ENCODE measurements at regions not wholly inside any gene's neighbourhood (a gene's known extent, or its start where the extent isn't known, plus 50 kb on each side); places are given as distances from the start of the nearest gene placed in this dataset.

GRCh38 chr7:126185959-126186580 is 1066.7 kb downstream of the GRM8 start:
- Histone ChIP-seq H3K9me3 (ENCODE audit: control extremely low read depth in 1 of 5, control insufficient read depth in 4 of 5, insufficient read depth in 2 of 5, low read depth in 1 of 5, low read length in 4 of 5) (peaks cover 0 to 1% (median 0%) of the 10 kb centered on the region in 5 experiments), H3K4me3 (ENCODE audit: control insufficient read depth in 1 of 7, extremely low read depth in 1 of 7, insufficient read depth in 4 of 7, low read depth in 2 of 7, low read length in 6 of 7) (no peak overlapping the region), H3K36me3 (ENCODE audit: control insufficient read depth in 4 of 4, insufficient read depth in 4 of 4, low read length in 3 of 4) (no peaks in the 10 kb centered on the region), H3K4me1 (ENCODE audit: control extremely low read depth in 1 of 4, control insufficient read depth in 4 of 4, insufficient read depth in 4 of 4, low read length in 3 of 4) (no peaks in the 10 kb centered on the region), H3K27me3 (replicated peaks in 2 of 5; ENCODE audit: control insufficient read depth in 4 of 5, insufficient read depth in 5 of 5, low read length in 4 of 5) (no peaks in the 10 kb centered on the region), H3K27ac (ENCODE audit: insufficient read depth in 1 of 2, low read depth in 1 of 2, low read length in 2 of 2, poor library complexity in 1 of 2, severe bottlenecking in 2 of 2) (no peak overlapping the region)
- no peak for DNase-seq
- ChIA-PET POLR2A (no interaction called here), CTCF (no interaction called here)
- WGBS (ENCODE audit: insufficient coverage): 70% methylated on average over 5 of the region's 7 CpGs

GRCh38 chr7:126179916-126180315 is 1072.8 kb downstream of the GRM8 start:
- Histone ChIP-seq H3K9me3 (ENCODE audit: control extremely low read depth in 1 of 5, control insufficient read depth in 4 of 5, insufficient read depth in 2 of 5, low read depth in 1 of 5, low read length in 4 of 5) (no peaks in the 10 kb centered on the region), H3K36me3 (ENCODE audit: control insufficient read depth in 4 of 4, insufficient read depth in 4 of 4, low read length in 3 of 4) (no peaks in the 10 kb centered on the region), H3K27me3 (replicated peaks in 2 of 5; ENCODE audit: control insufficient read depth in 4 of 5, insufficient read depth in 5 of 5, low read length in 4 of 5) (no peaks in the 10 kb centered on the region), H3K4me3 (ENCODE audit: control insufficient read depth in 1 of 7, extremely low read depth in 1 of 7, insufficient read depth in 4 of 7, low read depth in 2 of 7, low read length in 6 of 7) (no peak overlapping the region), H3K4me1 (ENCODE audit: control extremely low read depth in 1 of 4, control insufficient read depth in 4 of 4, insufficient read depth in 4 of 4, low read length in 3 of 4) (no peaks in the 10 kb centered on the region), H3K27ac (ENCODE audit: insufficient read depth in 1 of 2, low read depth in 1 of 2, low read length in 2 of 2, poor library complexity in 1 of 2, severe bottlenecking in 2 of 2) (no peak overlapping the region)
- ChIA-PET CTCF (no interaction called here), POLR2A (no interaction called here)
- DNase-seq: no peak

DNA sequence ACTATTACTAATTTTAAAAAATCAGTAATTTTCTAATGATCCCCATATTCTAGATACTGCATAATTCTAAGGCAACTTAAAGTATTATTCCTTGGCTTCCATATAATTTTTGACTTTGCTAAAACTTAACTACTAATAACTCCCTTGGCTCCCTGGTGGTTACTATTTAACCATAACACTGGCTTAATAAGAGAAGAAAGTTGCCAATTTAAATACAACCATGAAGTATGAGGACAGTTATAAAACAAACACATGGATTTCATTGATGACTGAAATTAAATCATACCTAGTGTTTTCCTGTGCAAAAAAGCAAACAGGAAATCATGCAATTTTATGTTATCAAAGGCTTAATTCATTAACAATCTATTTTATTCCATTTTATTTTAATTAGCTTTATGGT is 1073.9 kb downstream of the GRM8 start:
- H3K27ac ChIP-seq (ENCODE audit: insufficient read depth in 1 of 2, low read depth in 1 of 2, low read length in 2 of 2, poor library complexity in 1 of 2, severe bottlenecking in 2 of 2): no peak overlapping the region
- DNase-seq: no peak
- H3K9me3 ChIP-seq (ENCODE audit: control extremely low read depth in 1 of 5, control insufficient read depth in 4 of 5, insufficient read depth in 2 of 5, low read depth in 1 of 5, low read length in 4 of 5): no peaks in the 10 kb centered on the region
- ChIA-PET POLR2A (no interaction called here), CTCF (no interaction called here)
- no peak overlapping the region for H3K4me3 ChIP-seq (ENCODE audit: control insufficient read depth in 1 of 7, extremely low read depth in 1 of 7, insufficient read depth in 4 of 7, low read depth in 2 of 7, low read length in 6 of 7)
- no peaks in the 10 kb centered on the region for H3K36me3 ChIP-seq (ENCODE audit: control insufficient read depth in 4 of 4, insufficient read depth in 4 of 4, low read length in 3 of 4)
- no peaks in the 10 kb centered on the region for H3K27me3 ChIP-seq (replicated peaks in 2 of 5; ENCODE audit: control insufficient read depth in 4 of 5, insufficient read depth in 5 of 5, low read length in 4 of 5)
- H3K4me1 ChIP-seq (ENCODE audit: control extremely low read depth in 1 of 4, control insufficient read depth in 4 of 4, insufficient read depth in 4 of 4, low read length in 3 of 4): no peaks in the 10 kb centered on the region

DNA sequence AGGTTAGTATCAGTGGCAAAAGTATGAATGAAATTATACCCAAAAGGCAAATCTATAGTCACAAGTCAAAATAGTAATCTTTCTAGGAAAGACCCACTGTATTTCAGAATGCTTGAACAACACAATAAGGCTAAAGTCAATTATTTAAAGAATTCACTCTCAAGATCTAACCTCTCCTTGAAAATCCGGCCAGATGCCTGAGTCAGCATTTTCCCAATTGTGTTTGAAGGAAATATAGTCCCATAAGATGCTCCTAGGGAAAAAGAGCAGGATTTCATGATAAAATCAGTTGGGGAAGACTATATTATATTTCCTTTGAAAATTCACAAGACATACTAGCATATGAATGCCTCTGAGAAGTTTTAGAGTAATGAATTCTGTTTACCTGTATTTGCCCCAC is 1075.0 kb downstream of the GRM8 start:
- ChIA-PET POLR2A (interaction anchor here (0.6 kb wide), 1 partner anchor 177 kb away, joined by 4 read pairs; no protein-coding TSS in a partner anchor), CTCF (no interaction called here)
- H3K36me3 ChIP-seq (ENCODE audit: control insufficient read depth in 4 of 4, insufficient read depth in 4 of 4, low read length in 3 of 4): no peaks in the 10 kb centered on the region
- H3K27ac ChIP-seq (ENCODE audit: insufficient read depth in 1 of 2, low read depth in 1 of 2, low read length in 2 of 2, poor library complexity in 1 of 2, severe bottlenecking in 2 of 2): no peak overlapping the region
- no peak overlapping the region for H3K4me3 ChIP-seq (ENCODE audit: control insufficient read depth in 1 of 7, extremely low read depth in 1 of 7, insufficient read depth in 4 of 7, low read depth in 2 of 7, low read length in 6 of 7)
- no CpG with 5 or more reads among the region's 1 CpG for WGBS (ENCODE audit: insufficient coverage)
- H3K9me3 ChIP-seq (ENCODE audit: control extremely low read depth in 1 of 5, control insufficient read depth in 4 of 5, insufficient read depth in 2 of 5, low read depth in 1 of 5, low read length in 4 of 5): no peaks in the 10 kb centered on the region
- H3K4me1 ChIP-seq (ENCODE audit: control extremely low read depth in 1 of 4, control insufficient read depth in 4 of 4, insufficient read depth in 4 of 4, low read length in 3 of 4): no peaks in the 10 kb centered on the region
- no peak for DNase-seq
- no peaks in the 10 kb centered on the region for H3K27me3 ChIP-seq (replicated peaks in 2 of 5; ENCODE audit: control insufficient read depth in 4 of 5, insufficient read depth in 5 of 5, low read length in 4 of 5)

GRCh38 chr7:126166645-126167044 is 1086.1 kb downstream of the GRM8 start:
- Histone ChIP-seq H3K27me3 (replicated peaks in 2 of 5; ENCODE audit: control insufficient read depth in 4 of 5, insufficient read depth in 5 of 5, low read length in 4 of 5) (no peaks in the 10 kb centered on the region), H3K4me3 (ENCODE audit: control insufficient read depth in 1 of 7, extremely low read depth in 1 of 7, insufficient read depth in 4 of 7, low read depth in 2 of 7, low read length in 6 of 7) (no peak overlapping the region), H3K9me3 (ENCODE audit: control extremely low read depth in 1 of 5, control insufficient read depth in 4 of 5, insufficient read depth in 2 of 5, low read depth in 1 of 5, low read length in 4 of 5) (peaks cover 0 to 3% (median 0%) of the 10 kb centered on the region in 5 experiments), H3K27ac (ENCODE audit: insufficient read depth in 1 of 2, low read depth in 1 of 2, low read length in 2 of 2, poor library complexity in 1 of 2, severe bottlenecking in 2 of 2) (no peak overlapping the region), H3K36me3 (ENCODE audit: control insufficient read depth in 4 of 4, insufficient read depth in 4 of 4, low read length in 3 of 4) (no peaks in the 10 kb centered on the region), H3K4me1 (ENCODE audit: control extremely low read depth in 1 of 4, control insufficient read depth in 4 of 4, insufficient read depth in 4 of 4, low read length in 3 of 4) (no peaks in the 10 kb centered on the region)
- no CpG with 5 or more reads among the region's 2 CpGs for WGBS (ENCODE audit: insufficient coverage)
- DNase-seq: no peak
- CTCF ChIA-PET: no interaction called here
- POLR2A ChIA-PET: no interaction called here

- POLR2A ChIA-PET: no interaction called here
- H3K9me3 ChIP-seq (ENCODE audit: control extremely low read depth in 1 of 5, control insufficient read depth in 4 of 5, insufficient read depth in 2 of 5, low read depth in 1 of 5, low read length in 4 of 5): peaks cover 0 to 3% (median 0%) of the 10 kb centered on the region in 5 experiments
Observed at GRCh38 chr7:126163647-126164046, 1089.1 kb downstream of the GRM8 start.

GRCh38 chr7:126157391-126157790 is 1095.3 kb downstream of the GRM8 start:
- POLR2A ChIA-PET: no interaction called here
- no peaks in the 10 kb centered on the region for H3K4me1 ChIP-seq (ENCODE audit: control extremely low read depth in 1 of 4, control insufficient read depth in 4 of 4, insufficient read depth in 4 of 4, low read length in 3 of 4)
- DNase-seq: no peak
- H3K27ac ChIP-seq (ENCODE audit: insufficient read depth in 1 of 2, low read depth in 1 of 2, low read length in 2 of 2, poor library complexity in 1 of 2, severe bottlenecking in 2 of 2): no peak overlapping the region
- no peaks in the 10 kb centered on the region for H3K27me3 ChIP-seq (replicated peaks in 2 of 5; ENCODE audit: control insufficient read depth in 4 of 5, insufficient read depth in 5 of 5, low read length in 4 of 5)
- CTCF ChIA-PET: no interaction called here
- no CpG with 5 or more reads among the region's 2 CpGs for WGBS (ENCODE audit: insufficient coverage)
- H3K9me3 ChIP-seq (ENCODE audit: control extremely low read depth in 1 of 5, control insufficient read depth in 4 of 5, insufficient read depth in 2 of 5, low read depth in 1 of 5, low read length in 4 of 5): no peaks in the 10 kb centered on the region
- no peaks in the 10 kb centered on the region for H3K36me3 ChIP-seq (ENCODE audit: control insufficient read depth in 4 of 4, insufficient read depth in 4 of 4, low read length in 3 of 4)
- no peak overlapping the region for H3K4me3 ChIP-seq (ENCODE audit: control insufficient read depth in 1 of 7, extremely low read depth in 1 of 7, insufficient read depth in 4 of 7, low read depth in 2 of 7, low read length in 6 of 7)

More at GRCh38 chr7:126163647-126164046, 1089.1 kb downstream of the GRM8 start:
- 86% methylated on average over 1 of the region's 1 CpG for WGBS (ENCODE audit: insufficient coverage)
- CTCF ChIA-PET: no interaction called here
- Histone ChIP-seq H3K27me3 (replicated peaks in 2 of 5; ENCODE audit: control insufficient read depth in 4 of 5, insufficient read depth in 5 of 5, low read length in 4 of 5) (no peaks in the 10 kb centered on the region), H3K36me3 (ENCODE audit: control insufficient read depth in 4 of 4, insufficient read depth in 4 of 4, low read length in 3 of 4) (no peaks in the 10 kb centered on the region), H3K27ac (ENCODE audit: insufficient read depth in 1 of 2, low read depth in 1 of 2, low read length in 2 of 2, poor library complexity in 1 of 2, severe bottlenecking in 2 of 2) (no peak overlapping the region), H3K4me1 (ENCODE audit: control extremely low read depth in 1 of 4, control insufficient read depth in 4 of 4, insufficient read depth in 4 of 4, low read length in 3 of 4) (no peaks in the 10 kb centered on the region), H3K4me3 (ENCODE audit: control insufficient read depth in 1 of 7, extremely low read depth in 1 of 7, insufficient read depth in 4 of 7, low read depth in 2 of 7, low read length in 6 of 7) (no peak overlapping the region)
- no peak for DNase-seq
